AML-193 (cell line): ENCODE measurements at regions not wholly inside any gene's neighbourhood (a gene's known extent, or its start where the extent isn't known, plus 50 kb on each side); places are given as distances from the start of the nearest gene placed in this dataset.

Experiments used
- DNase-seq, 2 experiments: peaks; one replicate each; lab custom pipeline; 2025; lab: John Stamatoyannopoulos, UW

- no peak for DNase-seq
Observed at GRCh38 chr16:54437921-54438320, 151.3 kb upstream of the IRX3 start.

- DNase-seq, result no peak
Observed at GRCh38 chr16:54437401-54437800, 150.8 kb upstream of the IRX3 start.

- DNase-seq, result no peak
Observed at GRCh38 chr16:54436346-54436745, 149.8 kb upstream of the IRX3 start.

- DNase-seq, result no peak
Observed at GRCh38 chr16:54434859-54435258, 148.3 kb upstream of the IRX3 start.

- no peak for DNase-seq
Observed at GRCh38 chr16:54432897-54433229, 146.3 kb upstream of the IRX3 start.

GRCh38 chr16:54431997-54432896 is 145.7 kb upstream of the IRX3 start:
- DNase-seq, result no peak

- DNase-seq, result no peak
Observed at GRCh38 chr16:54431041-54431996, 144.7 kb upstream of the IRX3 start.

- DNase-seq, result no peak
Observed at GRCh38 chr16:54430491-54431030, 144.0 kb upstream of the IRX3 start.

GRCh38 chr16:54429029-54429428 is 142.4 kb upstream of the IRX3 start:
- no peak for DNase-seq

- DNase-seq, result no peak
Observed at GRCh38 chr16:54426553-54426849, 139.9 kb upstream of the IRX3 start.

- DNase-seq, result no peak
Observed at GRCh38 chr16:54425681-54426552, 139.3 kb upstream of the IRX3 start.

- DNase-seq, result no peak
Observed at GRCh38 chr16:54425068-54425467, 138.5 kb upstream of the IRX3 start.

- no peak for DNase-seq
Observed at GRCh38 chr16:54424043-54424451, 137.5 kb upstream of the IRX3 start.

- no peak for DNase-seq
Observed at GRCh38 chr16:54422569-54422978, 136.0 kb upstream of the IRX3 start.

GRCh38 chr16:54422159-54422558 is 135.6 kb upstream of the IRX3 start:
- DNase-seq, result no peak

GRCh38 chr16:54421220-54421619 is 134.6 kb upstream of the IRX3 start:
- no peak for DNase-seq

- DNase-seq, result no peak
Observed at GRCh38 chr16:54418903-54419302, 132.3 kb upstream of the IRX3 start.

GRCh38 chr16:54417384-54417783 is 130.8 kb upstream of the IRX3 start:
- DNase-seq, result no peak

GRCh38 chr16:54414671-54415070 is 128.1 kb upstream of the IRX3 start:
- no peak for DNase-seq

- DNase-seq, result no peak
Observed at GRCh38 chr16:54412777-54413455, 126.3 kb upstream of the IRX3 start.

- no peak for DNase-seq
Observed at GRCh38 chr16:54412037-54412436, 125.5 kb upstream of the IRX3 start.
